GM18873 (cell line): ENCODE measurements at regions not wholly inside any gene's neighbourhood (a gene's known extent, or its start where the extent isn't known, plus 50 kb on each side); places are given as distances from the start of the nearest gene placed in this dataset.
"Not testable (repeated sequence)": the region's sequence is repeated elsewhere in the genome, so short reads cannot be mapped to it uniquely, and the experiment has no call there.

Source experiments
- ATAC-seq: cut with Tn5 transposase; IDR thresholded peaks from one replicate; pipeline ENCODE4 v1.9.1; 2021; ENCODE audit warnings: mild to moderate bottlenecking, moderate library complexity, moderate number of reproducible peaks; ENCODE audit not compliant: unreplicated experiment, low FRiP score

DNA sequence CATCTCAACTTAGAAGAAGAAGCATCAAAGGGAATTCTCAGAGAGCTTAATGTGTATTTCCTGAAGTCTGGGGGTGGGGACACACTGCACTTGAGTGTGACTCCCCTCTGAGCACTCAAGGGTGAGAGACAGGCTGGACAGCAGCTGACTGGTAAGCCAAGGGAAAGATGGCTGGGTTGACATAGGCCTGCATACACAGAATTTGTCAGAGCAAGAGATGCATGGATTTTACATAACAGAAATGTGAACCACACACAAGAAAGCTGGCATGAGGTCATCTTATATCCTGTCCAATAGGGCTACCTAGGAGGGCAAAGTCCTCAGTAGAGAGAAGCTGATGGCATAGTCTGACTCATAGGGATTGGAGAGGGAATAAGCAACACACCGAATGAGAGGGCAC lies 114.3 kb upstream of the EPB41L4A start:
- ATAC-seq, result no peak

DNA sequence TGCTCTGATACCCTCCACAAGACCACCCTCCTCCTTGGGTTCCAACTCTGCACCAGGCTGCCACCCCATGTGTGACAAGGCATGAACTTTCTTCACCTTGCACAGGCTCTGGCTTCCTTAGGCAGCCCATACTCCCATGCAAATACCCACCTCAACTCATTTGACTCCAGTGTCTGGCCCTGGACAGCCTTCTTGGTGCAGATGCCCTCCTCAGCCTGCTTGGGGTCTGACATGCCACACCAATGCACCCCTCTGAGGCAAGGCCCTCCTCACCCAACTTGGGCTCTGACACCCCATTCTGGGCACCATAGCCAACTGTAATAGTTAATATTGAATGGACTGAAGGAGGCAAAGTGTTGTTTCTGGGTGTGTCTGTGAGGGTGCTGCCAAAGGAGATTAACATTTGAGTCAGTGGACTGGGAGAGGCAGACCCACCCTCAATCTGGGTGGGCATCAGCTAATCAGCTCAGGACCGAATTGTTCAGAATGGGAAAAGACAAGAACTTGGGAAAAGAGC lies 115.0 kb upstream of the EPB41L4A start:
- ATAC-seq, result no peak

DNA sequence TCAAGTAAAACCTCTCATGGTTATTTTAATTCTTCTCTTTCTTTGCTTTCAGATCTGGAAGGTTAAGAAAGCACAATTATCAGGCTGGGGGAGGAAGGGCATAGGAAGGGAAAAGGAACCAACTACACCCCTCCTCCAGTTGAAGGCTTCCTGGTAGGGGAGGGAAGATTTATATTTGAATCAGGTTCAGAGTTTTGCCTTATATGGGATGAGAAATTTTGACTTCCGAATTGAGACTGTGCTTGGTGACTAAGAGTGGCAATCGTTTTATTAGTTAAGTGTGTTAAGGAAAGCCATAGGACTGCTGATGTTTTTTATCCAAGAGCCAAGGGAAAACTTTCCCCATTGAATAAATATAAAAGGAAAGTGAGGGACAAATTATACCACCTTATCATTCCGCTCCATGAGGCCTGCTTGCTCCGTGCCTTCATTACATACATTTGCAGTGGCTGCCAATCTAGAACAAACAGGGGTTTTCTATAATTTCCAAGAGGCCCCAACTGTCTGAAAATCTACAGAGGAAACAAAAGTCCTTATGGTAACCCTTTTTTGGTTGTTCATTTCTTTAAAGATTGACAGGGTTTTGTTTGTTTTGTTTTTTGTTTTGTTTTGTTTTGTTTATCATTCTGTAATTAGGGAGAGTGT lies 115.7 kb upstream of the EPB41L4A start:
- no peak for ATAC-seq

DNA sequence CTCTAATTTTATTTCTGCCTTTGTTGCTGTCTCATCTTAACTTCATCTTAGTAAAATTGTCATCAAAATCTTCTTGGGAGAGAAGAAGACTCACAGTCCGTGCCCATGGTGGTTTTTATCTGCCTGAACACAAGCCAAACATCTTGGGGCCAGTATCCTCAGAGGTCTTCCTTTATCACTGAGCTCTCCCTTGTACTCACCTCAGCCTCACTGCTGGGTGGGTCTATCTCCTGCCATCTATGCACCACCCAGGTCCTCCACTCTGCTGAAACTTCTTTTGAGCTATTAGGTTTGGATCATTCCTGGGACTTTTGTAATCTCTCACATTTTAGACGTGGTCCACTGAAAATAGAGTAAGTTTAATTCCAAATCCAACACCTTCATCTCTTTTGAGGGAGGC lies 116.3 kb upstream of the EPB41L4A start:
- no peak for ATAC-seq

DNA sequence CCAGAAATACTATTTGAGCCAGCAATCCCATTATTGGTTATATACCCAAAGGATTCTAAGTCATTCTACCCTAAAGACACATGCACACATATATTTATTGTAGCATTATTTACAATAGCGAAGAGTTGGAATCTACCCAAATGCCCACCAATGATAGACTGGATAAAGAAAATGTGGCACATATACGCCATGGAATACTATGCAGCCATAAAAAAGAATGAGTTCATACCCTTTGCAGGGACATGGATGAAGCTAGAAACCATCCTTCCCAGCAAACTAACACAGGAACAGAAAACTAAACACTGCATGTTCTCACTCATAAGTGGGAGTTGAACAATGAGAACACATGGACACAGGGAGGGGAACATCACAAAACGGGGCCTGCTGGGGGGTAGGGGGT lies 125.5 kb upstream of the EPB41L4A start:
- not testable (repeated sequence) for ATAC-seq

DNA sequence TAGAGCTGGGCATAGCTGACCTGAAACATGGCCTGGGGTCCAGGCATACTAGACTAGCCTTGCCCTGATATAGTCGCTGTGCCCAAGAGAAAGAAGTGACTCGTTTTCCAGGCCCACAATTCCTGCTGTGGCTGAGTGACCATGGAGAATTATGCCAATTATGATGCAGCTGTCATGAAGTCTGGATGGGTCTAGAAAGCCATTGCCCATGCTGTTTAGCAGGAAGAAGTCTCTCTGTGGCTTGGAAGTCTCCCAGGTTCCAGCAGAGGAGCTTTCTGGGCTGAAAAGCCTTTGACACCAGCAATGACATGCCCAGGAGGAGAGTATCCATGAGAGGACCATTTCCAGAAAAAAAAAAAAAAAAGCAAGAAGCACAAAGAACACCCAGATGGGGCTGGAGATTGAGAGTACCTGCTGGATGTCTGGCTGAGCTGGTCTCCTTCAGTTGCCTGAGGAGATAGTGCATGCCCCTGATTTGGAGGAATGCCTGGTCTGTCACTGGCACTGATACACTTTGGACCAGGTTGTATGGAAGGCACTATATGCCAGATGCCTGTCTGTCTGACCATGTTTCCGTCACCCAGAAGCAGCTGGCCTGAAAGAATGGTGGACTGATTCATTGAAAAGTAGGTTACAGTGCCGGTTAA lies 128.0 kb upstream of the EPB41L4A start:
- ATAC-seq, result no peak

DNA sequence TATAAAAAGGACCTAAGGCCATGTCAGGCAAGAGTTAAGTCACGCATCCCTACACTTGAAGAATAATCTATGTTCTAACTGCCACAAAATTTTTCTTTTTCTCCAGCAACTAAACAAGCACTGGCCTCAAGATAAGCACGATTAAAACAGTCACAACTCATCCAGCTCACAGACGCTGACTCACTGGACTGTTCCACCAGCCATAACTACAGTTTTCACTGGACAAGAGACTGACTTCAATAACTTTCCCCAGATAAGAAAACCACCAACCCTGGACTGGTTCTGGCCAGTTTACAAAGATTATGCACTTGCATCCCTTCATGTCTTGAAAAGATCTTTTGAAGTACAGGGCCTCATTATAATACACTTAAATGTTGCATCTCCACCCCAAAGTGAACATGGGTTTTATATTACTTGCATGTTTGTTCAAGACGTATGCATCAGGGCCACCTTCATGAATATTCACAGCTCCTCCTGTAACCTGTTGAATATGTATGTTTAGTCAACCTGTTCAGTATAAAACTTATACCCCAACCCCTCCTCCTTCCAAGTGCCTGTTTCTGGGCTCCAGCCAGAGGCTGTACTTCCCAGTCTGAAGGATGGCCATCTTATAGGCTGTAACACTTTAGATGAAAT lies 129.3 kb upstream of the EPB41L4A start:
- ATAC-seq, result no peak

DNA sequence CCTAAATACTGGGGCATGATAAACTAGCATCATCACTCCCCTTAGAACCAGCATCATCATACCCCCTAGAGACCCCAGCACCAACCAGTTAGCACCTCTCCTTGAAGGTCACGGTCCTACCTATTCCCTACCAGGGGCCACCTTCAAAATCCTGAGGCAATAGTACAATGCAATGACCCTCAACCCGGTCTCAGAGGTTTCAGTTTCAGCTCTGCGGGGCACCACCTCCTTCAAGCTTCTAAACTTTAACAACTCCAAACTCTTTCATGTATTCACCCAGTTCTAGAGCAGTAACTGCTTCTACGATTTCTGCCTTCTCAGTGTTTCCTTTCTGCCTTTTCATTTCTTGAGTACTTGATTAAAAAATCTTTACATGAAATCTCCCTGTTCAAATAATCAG lies 130.1 kb upstream of the EPB41L4A start:
- ATAC-seq, result no peak

DNA sequence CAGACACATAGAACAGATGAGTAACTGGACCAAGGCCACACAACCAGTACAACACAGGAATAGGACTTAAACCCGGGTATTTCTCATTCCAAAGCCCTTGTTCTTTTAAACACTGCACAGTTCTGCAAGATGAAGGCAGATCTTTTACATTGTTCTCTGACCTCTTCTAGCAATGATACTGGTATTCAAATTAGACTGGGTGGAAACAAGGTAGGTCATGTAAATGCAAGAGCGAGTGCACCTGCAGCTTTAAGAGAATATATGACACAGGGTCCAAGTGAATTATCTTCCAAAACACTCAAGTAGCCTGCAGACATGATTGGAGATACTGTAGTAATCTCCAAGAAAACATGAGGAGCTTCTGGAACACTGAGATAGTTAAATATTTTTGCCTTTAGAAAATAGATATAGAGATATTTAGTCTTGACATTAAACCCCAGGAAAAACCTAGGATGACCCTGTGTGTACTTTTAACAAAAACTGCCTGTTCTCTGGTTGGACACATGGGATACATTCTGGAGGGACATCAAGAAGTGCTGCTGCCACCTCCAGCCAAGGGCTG lies 130.6 kb upstream of the EPB41L4A start:
- no peak for ATAC-seq

DNA sequence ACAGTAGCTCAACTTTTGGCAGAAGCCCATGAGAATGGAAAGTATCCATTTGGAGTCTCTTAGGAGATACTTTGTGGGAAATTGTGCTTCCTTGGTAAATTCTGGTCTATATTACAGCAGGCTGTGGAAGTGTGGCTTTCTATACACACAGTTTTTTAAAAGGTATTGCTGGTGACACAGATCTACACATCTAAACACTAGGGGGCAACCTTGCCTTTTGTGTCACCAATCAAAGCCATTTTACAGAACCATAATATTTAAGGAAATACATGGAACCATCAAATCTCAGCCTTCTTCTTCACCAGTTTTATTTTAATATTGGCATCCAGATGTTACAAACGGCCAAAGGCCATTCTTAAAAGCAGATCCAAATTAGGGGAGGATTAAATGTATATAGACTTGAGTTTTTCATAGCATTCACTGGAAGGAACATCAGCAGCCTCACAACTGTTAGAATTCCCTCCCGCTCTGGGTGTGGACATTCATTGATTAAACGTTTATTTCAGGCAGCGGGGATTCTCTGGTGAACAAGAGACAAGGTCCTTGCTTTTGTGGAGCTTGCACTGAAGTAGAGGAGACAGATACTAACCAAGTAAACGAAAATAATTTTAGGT lies 132.4 kb upstream of the EPB41L4A start:
- no peak for ATAC-seq

DNA sequence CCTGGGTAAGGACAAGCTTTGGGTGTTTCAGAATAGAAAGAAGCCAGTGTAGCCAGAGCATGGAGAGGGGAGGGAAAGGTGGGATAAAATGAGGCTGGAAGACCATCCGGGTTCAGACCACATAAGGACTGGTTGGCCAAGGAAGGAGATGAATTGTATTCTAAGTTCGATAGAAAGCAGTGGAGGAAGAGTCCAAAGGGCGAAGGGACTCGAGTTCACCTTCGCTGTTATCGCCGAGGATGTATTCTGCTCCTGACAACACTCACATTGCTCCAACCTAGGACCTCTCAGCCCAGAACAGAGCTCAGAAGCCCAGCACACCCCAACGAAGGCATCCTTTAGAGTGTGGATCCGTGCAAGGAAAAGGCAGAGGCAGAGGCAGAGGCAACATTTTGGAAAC lies 133.1 kb upstream of the EPB41L4A start:
- no peak for ATAC-seq

DNA sequence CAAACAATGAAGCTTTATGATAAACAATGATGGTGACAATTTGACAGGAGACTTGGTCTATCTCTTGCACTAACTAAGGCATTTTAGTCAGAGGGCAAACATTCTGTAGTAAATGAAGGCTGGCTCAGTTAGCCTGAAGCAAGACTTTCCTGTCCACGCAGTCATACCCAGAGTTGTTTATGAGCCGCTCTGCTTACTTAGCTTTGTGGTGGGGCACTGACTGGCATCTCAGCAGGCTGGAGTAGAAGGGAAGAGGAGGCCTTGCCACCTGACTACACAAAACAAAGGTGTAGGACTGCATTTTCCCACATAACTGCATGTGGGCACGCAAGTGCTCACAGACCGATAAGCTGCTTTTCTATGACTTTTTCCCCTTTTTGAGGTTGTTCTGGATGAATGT lies 133.7 kb upstream of the EPB41L4A start:
- no peak for ATAC-seq

DNA sequence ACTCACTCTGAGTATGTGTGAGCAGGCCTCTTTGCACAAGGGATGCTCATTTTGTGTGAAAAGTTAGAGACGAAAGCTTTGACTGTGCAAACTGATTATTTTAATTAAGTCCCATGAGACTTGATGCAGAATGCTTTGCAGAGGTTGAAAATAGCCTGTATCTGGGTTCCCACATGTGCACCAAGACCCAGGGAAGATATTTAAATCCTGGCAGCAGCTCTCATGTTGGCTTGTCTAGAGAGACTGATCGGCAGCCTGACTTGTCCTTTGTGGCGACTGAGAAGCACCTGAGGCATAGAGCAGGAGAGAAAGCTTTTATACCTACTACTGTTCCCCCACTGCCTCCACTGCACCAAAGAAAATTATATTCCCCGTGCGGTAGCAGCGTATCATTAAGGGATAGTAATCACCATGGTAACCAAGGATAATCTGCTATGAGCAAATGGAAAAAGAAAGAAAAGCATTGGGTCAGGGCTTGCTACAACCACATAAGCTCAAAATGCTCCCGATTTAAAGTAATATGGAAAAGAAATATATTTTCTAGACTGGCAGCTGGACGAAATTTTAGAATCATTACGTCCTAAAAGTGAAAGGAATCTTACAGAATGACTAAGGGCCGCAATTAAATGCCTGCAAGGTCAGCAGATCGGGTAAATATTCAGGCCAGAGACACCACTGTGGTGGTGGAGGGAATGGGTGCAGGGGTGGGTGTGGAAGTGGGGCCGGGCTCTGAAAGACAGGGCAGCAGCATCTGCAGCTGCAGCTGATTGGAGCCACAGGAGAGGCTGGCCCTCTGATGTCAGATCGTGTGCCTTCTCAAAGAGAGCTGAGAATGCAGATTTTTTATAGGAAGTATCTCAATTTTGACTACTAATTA lies 135.3 kb upstream of the EPB41L4A start:
- ATAC-seq, result no peak

DNA sequence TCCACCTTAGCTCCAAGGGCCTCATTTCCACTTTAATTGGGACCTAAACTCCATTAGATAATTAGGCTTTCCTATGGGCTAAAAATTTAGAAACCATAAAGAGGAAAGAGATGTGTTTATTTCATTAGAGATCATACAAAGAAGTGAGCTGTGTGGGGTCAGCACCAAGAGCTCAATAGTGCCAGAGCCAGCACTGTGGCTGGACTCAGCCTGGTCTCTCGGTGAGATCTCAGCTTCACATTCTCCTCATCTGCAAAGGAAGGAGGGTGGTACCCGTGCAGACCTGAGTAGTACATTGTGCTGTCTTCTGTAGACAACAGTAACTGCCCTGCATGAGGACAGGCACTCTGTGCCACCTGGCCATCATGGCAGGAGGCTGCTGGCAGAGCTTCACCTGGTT lies 136.1 kb upstream of the EPB41L4A start:
- no peak for ATAC-seq

DNA sequence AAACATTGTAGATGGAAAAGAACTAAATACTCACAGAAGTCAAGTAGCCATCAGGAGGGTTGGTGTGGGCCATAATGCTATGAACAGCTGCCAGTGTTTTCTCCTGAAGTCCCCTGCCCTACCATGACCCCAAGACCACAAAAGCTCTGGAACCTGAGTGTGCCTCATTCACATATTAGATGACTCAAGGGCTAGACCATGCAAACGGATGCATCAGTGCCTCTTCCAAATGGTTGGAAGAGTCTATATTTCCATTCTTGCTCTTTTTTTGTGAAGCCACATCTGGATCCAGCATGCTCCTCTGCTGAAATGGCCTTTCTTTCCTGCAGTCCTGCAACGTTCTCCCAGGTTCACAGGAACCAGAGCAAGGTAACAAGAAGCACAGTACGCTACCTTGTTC lies 136.6 kb upstream of the EPB41L4A start:
- no peak for ATAC-seq

DNA sequence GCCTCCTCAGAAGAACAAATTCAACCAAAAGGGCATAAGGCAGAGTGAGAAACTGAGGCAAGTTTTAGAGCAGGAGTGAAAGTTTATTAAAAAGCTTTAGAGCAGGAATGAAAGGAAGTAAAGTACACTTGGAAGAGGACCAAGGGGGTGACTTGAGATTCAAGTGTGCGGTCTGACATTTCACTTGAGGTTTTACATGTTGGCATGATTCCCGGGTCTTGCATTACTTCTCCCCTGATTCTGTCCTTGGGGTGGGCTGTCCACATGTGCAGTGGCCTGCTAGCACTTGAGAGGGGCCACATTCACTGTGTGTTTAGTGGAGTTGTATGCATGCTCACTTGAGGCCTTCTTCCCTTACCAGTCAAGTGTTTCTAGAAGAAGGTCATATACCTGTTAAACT lies 140.4 kb upstream of the EPB41L4A start:
- ATAC-seq, result not testable (repeated sequence)

DNA sequence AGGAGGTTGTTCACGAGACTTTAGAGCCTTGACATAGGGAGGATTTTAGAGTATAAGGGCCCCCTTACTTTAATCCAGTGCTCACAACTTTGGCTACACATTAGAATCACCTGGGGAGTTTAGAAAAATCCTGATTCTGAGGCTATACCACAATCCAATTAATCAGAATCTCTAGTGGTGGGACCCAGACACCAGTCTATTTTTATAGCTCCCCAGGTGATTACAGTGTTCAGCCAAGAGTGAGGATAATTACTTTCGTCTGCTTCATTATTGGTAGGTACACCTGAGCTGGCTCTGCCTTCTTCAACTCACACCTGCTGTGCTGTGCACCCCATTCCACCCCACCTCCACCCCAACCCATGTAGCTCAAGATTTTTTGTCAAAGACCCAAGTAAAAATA lies 141.3 kb upstream of the EPB41L4A start:
- no peak for ATAC-seq

DNA sequence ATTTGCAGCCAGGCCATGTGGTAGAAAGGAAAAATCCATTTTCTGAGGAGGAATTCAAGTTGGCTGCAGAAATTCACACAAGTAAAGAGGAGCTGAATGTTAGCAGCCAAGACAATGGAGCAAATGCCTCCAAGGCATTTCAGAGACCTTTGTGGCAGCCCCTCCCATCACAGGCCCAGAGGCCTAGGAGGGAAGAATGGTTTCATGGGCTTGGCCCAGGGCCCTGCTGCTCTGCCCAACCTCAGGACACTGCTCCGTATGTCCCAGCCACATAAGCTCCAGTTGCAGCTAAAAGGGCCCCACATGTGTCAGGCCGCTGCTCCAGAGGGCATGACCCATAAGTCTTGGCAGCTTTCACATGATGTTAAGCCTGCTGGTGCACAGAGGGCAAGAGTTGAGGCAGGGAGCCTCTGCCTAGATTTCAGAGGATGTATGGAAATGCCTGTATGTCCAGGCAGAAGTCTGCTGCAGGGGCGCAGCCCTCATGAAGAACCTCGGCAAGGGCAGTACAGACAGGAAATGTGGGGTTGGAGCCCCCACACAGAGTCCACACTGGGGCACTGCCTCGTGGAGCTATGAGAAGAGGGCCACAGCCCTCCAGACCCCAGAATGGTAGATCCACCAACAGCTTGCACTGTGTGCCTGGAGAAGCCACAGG lies 144.2 kb upstream of the EPB41L4A start:
- ATAC-seq, result no peak

DNA sequence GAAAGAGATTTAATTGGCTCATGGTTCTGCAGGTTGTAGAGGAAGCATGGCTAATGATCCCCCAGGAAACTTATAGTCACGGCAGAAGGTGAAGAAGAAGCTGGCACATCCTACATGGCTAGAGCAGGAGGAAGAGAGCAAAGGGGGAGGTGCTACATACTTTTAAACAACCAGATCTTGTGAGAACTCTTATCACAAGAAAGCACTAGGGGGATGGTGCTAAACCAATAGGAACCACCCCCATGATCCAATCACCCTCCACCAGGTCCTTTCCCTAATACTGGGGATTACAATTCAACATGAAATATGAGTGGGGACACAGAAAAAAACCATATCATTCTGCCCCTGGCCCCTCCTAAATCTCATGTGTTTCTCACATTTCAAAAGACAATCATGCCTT lies 147.2 kb upstream of the EPB41L4A start:
- no peak for ATAC-seq

DNA sequence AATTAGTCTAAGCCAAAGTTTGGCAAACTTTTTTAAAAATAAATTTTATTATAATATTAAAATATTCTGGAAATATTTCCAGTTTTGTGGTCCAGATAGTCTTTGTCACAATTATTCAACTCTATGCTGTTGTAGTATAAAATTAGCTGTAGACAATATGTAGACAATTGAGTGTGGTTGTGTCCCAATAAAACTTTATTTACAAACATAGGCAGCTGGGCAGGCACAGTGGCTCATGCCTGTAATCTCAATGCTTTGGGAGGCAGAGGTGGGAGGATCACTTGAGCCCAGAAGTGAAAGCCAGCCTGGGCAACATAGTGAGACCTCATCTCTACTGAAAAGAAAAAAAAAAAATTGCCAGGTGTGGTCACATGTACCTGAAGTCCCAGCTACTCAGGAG lies 150.5 kb upstream of the EPB41L4A start:
- ATAC-seq, result no peak
